ENCODE measurements at regions not wholly inside any gene's neighbourhood (a gene's known extent, or its start where the extent isn't known, plus 50 kb on each side); places are given as distances from the start of the nearest gene placed in this dataset.

DNA sequence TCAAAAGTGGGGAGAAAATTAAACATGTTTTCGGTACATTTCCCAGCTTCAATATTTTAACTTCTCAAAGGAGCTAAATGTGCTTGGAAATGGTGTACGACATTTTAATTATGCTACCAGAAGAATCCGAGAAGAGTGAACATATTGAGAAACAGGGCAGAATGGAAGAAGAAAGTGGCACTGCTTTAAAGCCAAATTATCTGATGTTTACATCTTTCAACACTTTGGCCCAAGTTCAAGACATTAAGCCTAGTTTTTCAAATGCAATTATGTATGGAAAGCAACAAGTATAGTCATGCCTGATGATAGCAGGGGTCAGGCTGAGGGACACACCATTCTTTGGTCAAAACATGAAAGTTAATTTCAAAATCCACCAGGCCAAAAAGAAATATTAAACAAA, 577.9 kb upstream of the ZFP42 start:
- TF ChIP-seq SIN3A (IDR thresholded peaks at IDR 0.05; ENCODE audit: borderline replicate concordance, low read depth, low read length) (no peak), POLR2AphosphoS5 (IDR thresholded peaks at IDR 0.05; ENCODE audit: low read depth, low read length) (no peak), ZNF331 (CRISPR knock-in tag; IDR thresholded peaks at IDR 0.05) (no peak), FOXK2 (IDR thresholded peaks at IDR 0.05) (no peak), RFX3 (CRISPR knock-in tag; IDR thresholded peaks at IDR 0.05) (no peak), SRSF9 (IDR thresholded peaks at IDR 0.05; ENCODE audit: borderline replicate concordance, insufficient read depth, low read depth, low read length, poor library complexity, severe bottlenecking) (no peak), CREB1 (IDR thresholded peaks at IDR 0.05) (no peak), CREB1 (CRISPR knock-in tag; IDR thresholded peaks at IDR 0.05) (no peak), BCL3 (CRISPR knock-in tag; IDR thresholded peaks at IDR 0.05) (no peak)
- TF ChIP-seq, protein P1, sequence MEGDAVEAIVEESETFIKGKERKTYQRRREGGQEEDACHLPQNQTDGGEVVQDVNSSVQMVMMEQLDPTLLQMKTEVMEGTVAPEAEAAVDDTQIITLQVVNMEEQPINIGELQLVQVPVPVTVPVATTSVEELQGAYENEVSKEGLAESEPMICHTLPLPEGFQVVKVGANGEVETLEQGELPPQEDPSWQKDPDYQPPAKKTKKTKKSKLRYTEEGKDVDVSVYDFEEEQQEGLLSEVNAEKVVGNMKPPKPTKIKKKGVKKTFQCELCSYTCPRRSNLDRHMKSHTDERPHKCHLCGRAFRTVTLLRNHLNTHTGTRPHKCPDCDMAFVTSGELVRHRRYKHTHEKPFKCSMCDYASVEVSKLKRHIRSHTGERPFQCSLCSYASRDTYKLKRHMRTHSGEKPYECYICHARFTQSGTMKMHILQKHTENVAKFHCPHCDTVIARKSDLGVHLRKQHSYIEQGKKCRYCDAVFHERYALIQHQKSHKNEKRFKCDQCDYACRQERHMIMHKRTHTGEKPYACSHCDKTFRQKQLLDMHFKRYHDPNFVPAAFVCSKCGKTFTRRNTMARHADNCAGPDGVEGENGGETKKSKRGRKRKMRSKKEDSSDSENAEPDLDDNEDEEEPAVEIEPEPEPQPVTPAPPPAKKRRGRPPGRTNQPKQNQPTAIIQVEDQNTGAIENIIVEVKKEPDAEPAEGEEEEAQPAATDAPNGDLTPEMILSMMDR (CRISPR knock-in tag; IDR thresholded peaks at IDR 0.05) = no peak
- TF ChIP-seq, protein P2, sequence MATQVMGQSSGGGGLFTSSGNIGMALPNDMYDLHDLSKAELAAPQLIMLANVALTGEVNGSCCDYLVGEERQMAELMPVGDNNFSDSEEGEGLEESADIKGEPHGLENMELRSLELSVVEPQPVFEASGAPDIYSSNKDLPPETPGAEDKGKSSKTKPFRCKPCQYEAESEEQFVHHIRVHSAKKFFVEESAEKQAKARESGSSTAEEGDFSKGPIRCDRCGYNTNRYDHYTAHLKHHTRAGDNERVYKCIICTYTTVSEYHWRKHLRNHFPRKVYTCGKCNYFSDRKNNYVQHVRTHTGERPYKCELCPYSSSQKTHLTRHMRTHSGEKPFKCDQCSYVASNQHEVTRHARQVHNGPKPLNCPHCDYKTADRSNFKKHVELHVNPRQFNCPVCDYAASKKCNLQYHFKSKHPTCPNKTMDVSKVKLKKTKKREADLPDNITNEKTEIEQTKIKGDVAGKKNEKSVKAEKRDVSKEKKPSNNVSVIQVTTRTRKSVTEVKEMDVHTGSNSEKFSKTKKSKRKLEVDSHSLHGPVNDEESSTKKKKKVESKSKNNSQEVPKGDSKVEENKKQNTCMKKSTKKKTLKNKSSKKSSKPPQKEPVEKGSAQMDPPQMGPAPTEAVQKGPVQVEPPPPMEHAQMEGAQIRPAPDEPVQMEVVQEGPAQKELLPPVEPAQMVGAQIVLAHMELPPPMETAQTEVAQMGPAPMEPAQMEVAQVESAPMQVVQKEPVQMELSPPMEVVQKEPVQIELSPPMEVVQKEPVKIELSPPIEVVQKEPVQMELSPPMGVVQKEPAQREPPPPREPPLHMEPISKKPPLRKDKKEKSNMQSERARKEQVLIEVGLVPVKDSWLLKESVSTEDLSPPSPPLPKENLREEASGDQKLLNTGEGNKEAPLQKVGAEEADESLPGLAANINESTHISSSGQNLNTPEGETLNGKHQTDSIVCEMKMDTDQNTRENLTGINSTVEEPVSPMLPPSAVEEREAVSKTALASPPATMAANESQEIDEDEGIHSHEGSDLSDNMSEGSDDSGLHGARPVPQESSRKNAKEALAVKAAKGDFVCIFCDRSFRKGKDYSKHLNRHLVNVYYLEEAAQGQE (IDR thresholded peaks at IDR 0.05; ENCODE audit: borderline replicate concordance in 1 of 2, low read depth in 1 of 2, low read length in 2 of 2) = no peak
